ENCODE measurements at regions not wholly inside any gene's neighbourhood (a gene's known extent, or its start where the extent isn't known, plus 50 kb on each side); places are given as distances from the start of the nearest gene placed in this dataset.

GRCh38 chr9:107952773-107953172 is 463.2 kb upstream of the KLF4 start:
- BruUV-seq (replicated peaks), result no TSS peak
- H2BK120ac ChIP-seq (ENCODE audit: low read depth, low read length), result no peak overlapping the region
- peaks cover 2% of the 10 kb centered on the region; the same call in 1 of the 2 replicates for H3K4me1 ChIP-seq (ENCODE audit: control insufficient read depth, insufficient read depth, low read length)
- H3K14ac ChIP-seq (replicated peaks; ENCODE audit: low read depth, low read length), result no peak overlapping the region
- H3K9me1 ChIP-seq (ENCODE audit: insufficient read depth, low read length), result no peaks in the 10 kb centered on the region
- H3K9ac ChIP-seq (ENCODE audit: low read depth, low read length), result no peak overlapping the region
- H3K18ac ChIP-seq (ENCODE audit: low read depth, low read length), result no peak overlapping the region
- ChIA-PET CTCF (no interaction called here), POLR2A (ENCODE audit: unreplicated experiment) (no interaction called here)
- H2BK15ac ChIP-seq (ENCODE audit: low read depth, low read length), result no peak overlapping the region
- no peaks in the 10 kb centered on the region for H4K20me1 ChIP-seq (ENCODE audit: insufficient read depth, low read length)
- H3K4ac ChIP-seq (ENCODE audit: low read depth, low read length), result no peak overlapping the region
- no CpG with 5 or more reads among the region's 1 CpG for WGBS, 2 experiments (ENCODE audit: extremely low coverage in 2 of 2, insufficient read length in 1 of 2)
- intact Hi-C loops (cut with micrococcal nuclease), result no loop called here
- TF ChIP-seq MAZ (IDR thresholded peaks at IDR 0.05; ENCODE audit: borderline replicate concordance, low read depth, low read length) (no peak), RCOR1 (IDR thresholded peaks at IDR 0.05; ENCODE audit: insufficient replicate concordance, low read length) (no peak), CHD1 (IDR thresholded peaks at IDR 0.05; ENCODE audit: low read depth, low read length) (no peak), RAD21 (IDR thresholded peaks at IDR 0.05; ENCODE audit: low read length) (no peak), ELK1 (IDR thresholded peaks at IDR 0.05; ENCODE audit: borderline replicate concordance, low read depth, low read length) (no peak), MAFK (IDR thresholded peaks at IDR 0.05; ENCODE audit: low read depth, low read length) (no peak), CEBPB (IDR thresholded peaks at IDR 0.05; ENCODE audit: low read depth, low read length) (no peak), POLR2A (IDR thresholded peaks at IDR 0.05; ENCODE audit: low read depth, low read length) (no peak), NFE2L2 (IDR thresholded peaks at IDR 0.05; ENCODE audit: low read depth, low read length) (no peak), MXI1 (IDR thresholded peaks at IDR 0.05; ENCODE audit: borderline replicate concordance, low read depth, low read length) (no peak), FOS (IDR thresholded peaks at IDR 0.05; ENCODE audit: low read depth, low read length) (no peak), SMC3 (IDR thresholded peaks at IDR 0.05; ENCODE audit: low read depth, low read length) (no peak)
- TF ChIP-seq, protein P1, sequence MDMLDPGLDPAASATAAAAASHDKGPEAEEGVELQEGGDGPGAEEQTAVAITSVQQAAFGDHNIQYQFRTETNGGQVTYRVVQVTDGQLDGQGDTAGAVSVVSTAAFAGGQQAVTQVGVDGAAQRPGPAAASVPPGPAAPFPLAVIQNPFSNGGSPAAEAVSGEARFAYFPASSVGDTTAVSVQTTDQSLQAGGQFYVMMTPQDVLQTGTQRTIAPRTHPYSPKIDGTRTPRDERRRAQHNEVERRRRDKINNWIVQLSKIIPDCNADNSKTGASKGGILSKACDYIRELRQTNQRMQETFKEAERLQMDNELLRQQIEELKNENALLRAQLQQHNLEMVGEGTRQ (IDR thresholded peaks at IDR 0.05; ENCODE audit: low read depth, low read length), result no peak
- TF ChIP-seq, protein P2, sequence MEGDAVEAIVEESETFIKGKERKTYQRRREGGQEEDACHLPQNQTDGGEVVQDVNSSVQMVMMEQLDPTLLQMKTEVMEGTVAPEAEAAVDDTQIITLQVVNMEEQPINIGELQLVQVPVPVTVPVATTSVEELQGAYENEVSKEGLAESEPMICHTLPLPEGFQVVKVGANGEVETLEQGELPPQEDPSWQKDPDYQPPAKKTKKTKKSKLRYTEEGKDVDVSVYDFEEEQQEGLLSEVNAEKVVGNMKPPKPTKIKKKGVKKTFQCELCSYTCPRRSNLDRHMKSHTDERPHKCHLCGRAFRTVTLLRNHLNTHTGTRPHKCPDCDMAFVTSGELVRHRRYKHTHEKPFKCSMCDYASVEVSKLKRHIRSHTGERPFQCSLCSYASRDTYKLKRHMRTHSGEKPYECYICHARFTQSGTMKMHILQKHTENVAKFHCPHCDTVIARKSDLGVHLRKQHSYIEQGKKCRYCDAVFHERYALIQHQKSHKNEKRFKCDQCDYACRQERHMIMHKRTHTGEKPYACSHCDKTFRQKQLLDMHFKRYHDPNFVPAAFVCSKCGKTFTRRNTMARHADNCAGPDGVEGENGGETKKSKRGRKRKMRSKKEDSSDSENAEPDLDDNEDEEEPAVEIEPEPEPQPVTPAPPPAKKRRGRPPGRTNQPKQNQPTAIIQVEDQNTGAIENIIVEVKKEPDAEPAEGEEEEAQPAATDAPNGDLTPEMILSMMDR (conservative IDR thresholded peaks at IDR 0.05; ENCODE audit: low read depth, low read length), result no peak
- H4K8ac ChIP-seq (ENCODE audit: low read depth in 2 of 2, low read length in 2 of 2), result no peak overlapping the region
- no peak overlapping the region for H4K91ac ChIP-seq (ENCODE audit: insufficient read depth, low read depth, low read length)
- H3K27ac ChIP-seq (ENCODE audit: insufficient read depth, low read length), result no peak overlapping the region
- H2AK9ac ChIP-seq (replicated peaks; ENCODE audit: low read depth, low read length, poor library complexity), result no peak overlapping the region
- H3K4me2 ChIP-seq (ENCODE audit: low read depth, low read length), result no peak overlapping the region
- H3K9me3 ChIP-seq (ENCODE audit: control insufficient read depth, insufficient read depth, low read length), result no peaks in the 10 kb centered on the region
- H3K36me3 ChIP-seq (ENCODE audit: control insufficient read depth, insufficient read depth, low read length), result no peaks in the 10 kb centered on the region
- peaks cover 4% of the 10 kb centered on the region for H3K27me3 ChIP-seq (ENCODE audit: control insufficient read depth, insufficient read depth, low read length)
- in situ Hi-C loops (cut with MboI; ENCODE audit: low sequenced_read_pairs), result no loop called here
- H2BK5ac ChIP-seq (ENCODE audit: low read depth, low read length, poor library complexity, severe bottlenecking), result no peak overlapping the region
- H3K56ac ChIP-seq (ENCODE audit: extremely low read depth, insufficient read depth, low read length), result no peak overlapping the region
- no peaks in the 10 kb centered on the region for H3K79me1 ChIP-seq (ENCODE audit: low read depth in 1 of 2, low read length in 2 of 2)
- H3K4me3 ChIP-seq (ENCODE audit: insufficient read depth, low read depth, low read length), result no peak overlapping the region
- H2AK5ac ChIP-seq (ENCODE audit: low read depth, low read length), result no peak overlapping the region
- ATAC-seq (ENCODE audit: low read depth), result no peak
- H2AFZ ChIP-seq (replicated peaks; ENCODE audit: low read length, poor library complexity), result no peak overlapping the region
- DNase-seq, result no peak
- no peak overlapping the region for H3K23ac ChIP-seq (ENCODE audit: low read depth, low read length)
- no peak overlapping the region for H2BK20ac ChIP-seq (ENCODE audit: low read depth, low read length)
- dilution Hi-C loops (cut with HindIII; ENCODE audit: low sequenced_read_pairs, unreplicated experiment), result no loop called here
- no peak overlapping the region for H4K5ac ChIP-seq (ENCODE audit: low read depth, low read length)
